Astrocyte of the spinal cord (primary cell): ENCODE measurements at regions not wholly inside any gene's neighbourhood (a gene's known extent, or its start where the extent isn't known, plus 50 kb on each side); places are given as distances from the start of the nearest gene placed in this dataset.

ENCODE experiments used
- DNase-seq: peaks from one replicate; pipeline ENCODE4 v3.0.0; 2011; ENCODE audit warnings: low read depth, low spot score
- H3K4me3 ChIP-seq: 2 replicates; pipeline ENCODE4 v1.5.1; 2011; ENCODE audit warnings: low read depth, mild to moderate bottlenecking, low read length, moderate library complexity
- CTCF ChIP-seq: IDR thresholded peaks from 2 replicates; pipeline ENCODE4 v1.5.1; 2012; ENCODE audit warnings: low read depth, mild to moderate bottlenecking, low read length, inconsistent platforms
- in situ Hi-C: cut with HindIII; loops from 2 replicates; pipeline ENCODE4 v1.10.0; 2017; ENCODE audit warnings: low sequenced_read_pairs

GRCh38 chr4:162265802-162266201 lies 102.0 kb upstream of the FSTL5 start:
- DNase-seq = no peak
- in situ Hi-C loops = no loop called here
- no peak overlapping the region for H3K4me3 ChIP-seq
- no peak for TF ChIP-seq CTCF

- no peak overlapping the region for H3K4me3 ChIP-seq
- no peak for TF ChIP-seq CTCF
- in situ Hi-C loops = no loop called here
- DNase-seq = no peak
Measured at GRCh38 chr4:162245051-162245450, 81.3 kb upstream of the FSTL5 start.

- no peak for DNase-seq
- in situ Hi-C loops = no loop called here
Measured at GRCh38 chr4:162241857-162242256, 78.1 kb upstream of the FSTL5 start.

GRCh38 chr4:162239992-162240769 lies 76.4 kb upstream of the FSTL5 start:
- in situ Hi-C loops = no loop called here
- no peak for TF ChIP-seq CTCF
- no peak for DNase-seq
- no peak overlapping the region for H3K4me3 ChIP-seq

More at GRCh38 chr4:162241857-162242256, 78.1 kb upstream of the FSTL5 start:
- no peak overlapping the region for H3K4me3 ChIP-seq
- TF ChIP-seq CTCF = no peak

GRCh38 chr4:162237676-162238075 lies 73.9 kb upstream of the FSTL5 start:
- in situ Hi-C loops = no loop called here
- H3K4me3 ChIP-seq = no peak overlapping the region
- DNase-seq = no peak
- no peak for TF ChIP-seq CTCF

- in situ Hi-C loops = no loop called here
- no peak overlapping the region for H3K4me3 ChIP-seq
- DNase-seq = no peak
- no peak for TF ChIP-seq CTCF
Measured at GRCh38 chr4:162234595-162234994, 70.8 kb upstream of the FSTL5 start.
